ENCODE measurements at regions not wholly inside any gene's neighbourhood (a gene's known extent, or its start where the extent isn't known, plus 50 kb on each side); places are given as distances from the start of the nearest gene placed in this dataset.

- no peak overlapping the region for H3K4me3 Mint-ChIP-seq
- no peaks in the 10 kb centered on the region for H3K4me1 Mint-ChIP-seq
- DNase-seq: no peak
- no peaks in the 10 kb centered on the region for H3K9me3 Mint-ChIP-seq
- no peak overlapping the region for H3K27ac Mint-ChIP-seq
- peaks cover 6 to 10% (median 10%) of the 10 kb centered on the region in 3 donors for H3K27me3 Mint-ChIP-seq (ENCODE audit: low read depth in 3 of 3)
- H3K36me3 Mint-ChIP-seq: peaks cover 0 to 5% (median 0%) of the 10 kb centered on the region in 3 donors
These were observed 256.7 kb downstream of the KLF6 start for GRCh38 chr10:3528271-3528670.

- Mint-ChIP-seq H3K9me3 (no peaks in the 10 kb centered on the region), H3K27ac (no peak overlapping the region), H3K36me3 (peaks cover 0 to 5% (median 0%) of the 10 kb centered on the region in 3 donors), H3K27me3 (ENCODE audit: low read depth in 3 of 3) (peaks cover 6 to 10% (median 10%) of the 10 kb centered on the region in 3 donors), H3K4me3 (no peak overlapping the region), H3K4me1 (no peaks in the 10 kb centered on the region)
- DNase-seq: no peak
These were observed 257.1 kb downstream of the KLF6 start for GRCh38 chr10:3527869-3528268.

- no peaks in the 10 kb centered on the region for H3K9me3 Mint-ChIP-seq
- H3K27me3 Mint-ChIP-seq (ENCODE audit: low read depth in 3 of 3): peaks cover 6 to 9% (median 9%) of the 10 kb centered on the region in 3 donors
- H3K36me3 Mint-ChIP-seq: peaks cover 0 to 5% (median 0%) of the 10 kb centered on the region in 3 donors
- H3K4me1 Mint-ChIP-seq: no peaks in the 10 kb centered on the region
- peak overlapping the region in 1 of 5 donors; percentile 22 for H3K4me3 Mint-ChIP-seq
- no peak for DNase-seq
- H3K27ac Mint-ChIP-seq: no peak overlapping the region
These were observed 258.1 kb downstream of the KLF6 start for GRCh38 chr10:3526727-3527501.

- H3K9me3 Mint-ChIP-seq: no peaks in the 10 kb centered on the region
- H3K36me3 Mint-ChIP-seq: peaks cover 0 to 5% (median 0%) of the 10 kb centered on the region in 3 donors
- H3K4me1 Mint-ChIP-seq: no peaks in the 10 kb centered on the region
- no peak overlapping the region for H3K4me3 Mint-ChIP-seq
- H3K27me3 Mint-ChIP-seq (ENCODE audit: low read depth in 3 of 3): peaks cover 6 to 9% (median 7%) of the 10 kb centered on the region in 3 donors
- H3K27ac Mint-ChIP-seq: no peak overlapping the region
- no peak for DNase-seq
These were observed 259.1 kb downstream of the KLF6 start for GRCh38 chr10:3525832-3526449.

GRCh38 chr10:3524086-3524960 is 260.7 kb downstream of the KLF6 start:
- peaks cover 0 to 5% (median 0%) of the 10 kb centered on the region in 3 donors for H3K36me3 Mint-ChIP-seq
- no peak overlapping the region for H3K4me3 Mint-ChIP-seq
- no peaks in the 10 kb centered on the region for H3K9me3 Mint-ChIP-seq
- H3K27me3 Mint-ChIP-seq (ENCODE audit: low read depth in 3 of 3): peaks cover 6 to 7% (median 6%) of the 10 kb centered on the region in 3 donors
- no peaks in the 10 kb centered on the region for H3K4me1 Mint-ChIP-seq
- no peak overlapping the region for H3K27ac Mint-ChIP-seq
- no peak for DNase-seq

GRCh38 chr10:3523309-3524050 is 261.5 kb downstream of the KLF6 start:
- H3K36me3 Mint-ChIP-seq: peaks cover 0 to 5% (median 0%) of the 10 kb centered on the region in 3 donors
- no peak overlapping the region for H3K4me3 Mint-ChIP-seq
- H3K27me3 Mint-ChIP-seq (ENCODE audit: low read depth in 3 of 3): peaks cover 4 to 7% (median 6%) of the 10 kb centered on the region in 3 donors
- H3K9me3 Mint-ChIP-seq: peaks cover 0 to 2% (median 0%) of the 10 kb centered on the region in 6 donors
- H3K27ac Mint-ChIP-seq: no peak overlapping the region
- no peaks in the 10 kb centered on the region for H3K4me1 Mint-ChIP-seq
- no peak for DNase-seq

GRCh38 chr10:3516923-3517255 is 268.1 kb downstream of the KLF6 start:
- H3K27ac Mint-ChIP-seq: no peak overlapping the region
- no peak for DNase-seq
- H3K9me3 Mint-ChIP-seq: peaks cover 0 to 2% (median 0%) of the 10 kb centered on the region in 6 donors
- H3K4me1 Mint-ChIP-seq: no peaks in the 10 kb centered on the region
- H3K36me3 Mint-ChIP-seq: peaks cover 0 to 3% (median 0%) of the 10 kb centered on the region in 3 donors
- H3K27me3 Mint-ChIP-seq (ENCODE audit: low read depth in 3 of 3): peaks cover 4 to 15% (median 6%) of the 10 kb centered on the region in 3 donors
- no peak overlapping the region for H3K4me3 Mint-ChIP-seq

- Mint-ChIP-seq H3K4me3 (no peak overlapping the region), H3K27ac (no peak overlapping the region), H3K36me3 (peaks cover 0 to 3% (median 0%) of the 10 kb centered on the region in 3 donors)
These were observed 268.6 kb downstream of the KLF6 start for GRCh38 chr10:3516234-3516922.

GRCh38 chr10:3514691-3515090 is 270.3 kb downstream of the KLF6 start:
- H3K4me3 Mint-ChIP-seq: no peak overlapping the region
- H3K4me1 Mint-ChIP-seq: no peaks in the 10 kb centered on the region
- H3K27me3 Mint-ChIP-seq (ENCODE audit: low read depth in 3 of 3): peaks cover 4 to 15% (median 8%) of the 10 kb centered on the region in 3 donors
- DNase-seq: no peak
- H3K36me3 Mint-ChIP-seq: peaks cover 0 to 3% (median 0%) of the 10 kb centered on the region in 3 donors
- no peak overlapping the region for H3K27ac Mint-ChIP-seq
- peaks cover 0 to 2% (median 0%) of the 10 kb centered on the region in 6 donors for H3K9me3 Mint-ChIP-seq

More at GRCh38 chr10:3516234-3516922, 268.6 kb downstream of the KLF6 start:
- Mint-ChIP-seq H3K27me3 (ENCODE audit: low read depth in 3 of 3) (peaks cover 4 to 15% (median 8%) of the 10 kb centered on the region in 3 donors), H3K4me1 (no peaks in the 10 kb centered on the region), H3K9me3 (peaks cover 0 to 2% (median 0%) of the 10 kb centered on the region in 6 donors)
- DNase-seq: no peak

GRCh38 chr10:3512263-3512662 is 272.7 kb downstream of the KLF6 start:
- Mint-ChIP-seq H3K27me3 (ENCODE audit: low read depth in 3 of 3) (peaks cover 7 to 18% (median 8%) of the 10 kb centered on the region in 3 donors), H3K36me3 (peaks cover 0 to 3% (median 0%) of the 10 kb centered on the region in 3 donors), H3K4me1 (no peaks in the 10 kb centered on the region), H3K27ac (no peak overlapping the region), H3K9me3 (no peaks in the 10 kb centered on the region), H3K4me3 (no peak overlapping the region)
- no peak for DNase-seq

- H3K4me1 Mint-ChIP-seq: no peaks in the 10 kb centered on the region
- DNase-seq: no peak
- peaks cover 7 to 18% (median 8%) of the 10 kb centered on the region in 3 donors for H3K27me3 Mint-ChIP-seq (ENCODE audit: low read depth in 3 of 3)
- no peak overlapping the region for H3K27ac Mint-ChIP-seq
- H3K9me3 Mint-ChIP-seq: no peaks in the 10 kb centered on the region
- peaks cover 0 to under 1% (median 0%) of the 10 kb centered on the region in 3 donors for H3K36me3 Mint-ChIP-seq
- no peak overlapping the region for H3K4me3 Mint-ChIP-seq
These were observed 273.5 kb downstream of the KLF6 start for GRCh38 chr10:3511483-3511882.

- DNase-seq: no peak
- Mint-ChIP-seq H3K27ac (no peak overlapping the region), H3K9me3 (no peaks in the 10 kb centered on the region), H3K36me3 (no peaks in the 10 kb centered on the region), H3K27me3 (ENCODE audit: low read depth in 3 of 3) (peaks cover 7 to 14% (median 8%) of the 10 kb centered on the region in 3 donors), H3K4me1 (no peaks in the 10 kb centered on the region), H3K4me3 (no peak overlapping the region)
These were observed 274.3 kb downstream of the KLF6 start for GRCh38 chr10:3510741-3511140.

- Mint-ChIP-seq H3K9me3 (no peaks in the 10 kb centered on the region), H3K36me3 (no peaks in the 10 kb centered on the region), H3K27me3 (ENCODE audit: low read depth in 3 of 3) (peaks cover 4 to 11% (median 5%) of the 10 kb centered on the region in 3 donors), H3K27ac (peak overlapping the region in 1 of 6 donors; percentile 5), H3K4me3 (no peak overlapping the region), H3K4me1 (no peaks in the 10 kb centered on the region)
- DNase-seq: no peak
These were observed 275.7 kb downstream of the KLF6 start for GRCh38 chr10:3509355-3509754.

Measured in immature natural killer cell (primary cell).